HEK293 (cell line): ENCODE measurements at regions not wholly inside any gene's neighbourhood (a gene's known extent, or its start where the extent isn't known, plus 50 kb on each side); places are given as distances from the start of the nearest gene placed in this dataset.

Source experiments
- BCL11B ChIP-seq: fragments of 450-650 bp; formaldehyde crosslinking; IDR thresholded peaks from 2 replicates; pipeline ENCODE4 v1.5.1; 2016; ENCODE audit warnings: low read depth, missing biosample characterization, missing genetic modification characterization
- ZBTB17 ChIP-seq: fragments of 450-650 bp; formaldehyde crosslinking; IDR thresholded peaks from 2 replicates; pipeline ENCODE4 v1.5.1; 2016; ENCODE audit warnings: missing biosample characterization, missing genetic modification characterization
- ZNF184 ChIP-seq: fragments of 450-650 bp; IDR thresholded peaks from 2 replicates; pipeline ENCODE4 v1.5.1; 2018; ENCODE audit warnings: missing biosample characterization, mild to moderate bottlenecking, missing genetic modification characterization
- ZNF677 ChIP-seq: fragments of 450-650 bp; IDR thresholded peaks from 2 replicates; pipeline ENCODE4 v1.5.0; 2018; ENCODE audit warnings: missing biosample characterization, mild to moderate bottlenecking, missing genetic modification characterization, moderate library complexity
- ZNF707 ChIP-seq: fragments of 450-650 bp; formaldehyde crosslinking; IDR thresholded peaks from 2 replicates; pipeline ENCODE4 v1.5.1; 2016; ENCODE audit warnings: missing biosample characterization, missing genetic modification characterization
- TF ChIP-seq, protein P1 (sequence below): fragments of 450-650 bp; formaldehyde crosslinking; IDR thresholded peaks from 2 replicates; pipeline ENCODE4 v1.5.1; 2016; ENCODE audit warnings: missing biosample characterization, missing genetic modification characterization

DNA sequence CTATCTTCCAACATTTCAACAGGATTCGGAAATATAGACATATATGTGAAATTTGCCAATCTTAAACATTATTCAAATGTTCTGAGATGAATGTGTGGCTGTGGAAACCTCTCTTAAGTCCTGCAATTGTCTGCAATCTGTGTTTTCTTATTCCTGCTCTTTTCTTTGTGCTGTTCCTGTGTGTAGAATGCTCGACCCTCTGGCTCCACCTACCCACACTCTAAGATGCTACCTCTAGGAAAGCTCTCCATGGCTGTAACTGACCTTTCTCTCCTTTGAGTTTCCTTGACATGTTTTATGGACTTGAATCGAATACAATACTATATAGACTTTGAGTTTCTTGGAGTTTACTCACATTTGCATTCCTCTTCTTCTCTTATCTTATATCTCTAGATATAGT is 120.6 kb upstream of the ASTN2 start:
- TF ChIP-seq ZNF677 (no peak), ZNF707 (no peak), BCL11B (tag by site-specific recombination) (no peak), ZNF184 (tag by site-specific recombination) (no peak), ZBTB17 (tag by site-specific recombination) (no peak)
- TF ChIP-seq, protein P1, sequence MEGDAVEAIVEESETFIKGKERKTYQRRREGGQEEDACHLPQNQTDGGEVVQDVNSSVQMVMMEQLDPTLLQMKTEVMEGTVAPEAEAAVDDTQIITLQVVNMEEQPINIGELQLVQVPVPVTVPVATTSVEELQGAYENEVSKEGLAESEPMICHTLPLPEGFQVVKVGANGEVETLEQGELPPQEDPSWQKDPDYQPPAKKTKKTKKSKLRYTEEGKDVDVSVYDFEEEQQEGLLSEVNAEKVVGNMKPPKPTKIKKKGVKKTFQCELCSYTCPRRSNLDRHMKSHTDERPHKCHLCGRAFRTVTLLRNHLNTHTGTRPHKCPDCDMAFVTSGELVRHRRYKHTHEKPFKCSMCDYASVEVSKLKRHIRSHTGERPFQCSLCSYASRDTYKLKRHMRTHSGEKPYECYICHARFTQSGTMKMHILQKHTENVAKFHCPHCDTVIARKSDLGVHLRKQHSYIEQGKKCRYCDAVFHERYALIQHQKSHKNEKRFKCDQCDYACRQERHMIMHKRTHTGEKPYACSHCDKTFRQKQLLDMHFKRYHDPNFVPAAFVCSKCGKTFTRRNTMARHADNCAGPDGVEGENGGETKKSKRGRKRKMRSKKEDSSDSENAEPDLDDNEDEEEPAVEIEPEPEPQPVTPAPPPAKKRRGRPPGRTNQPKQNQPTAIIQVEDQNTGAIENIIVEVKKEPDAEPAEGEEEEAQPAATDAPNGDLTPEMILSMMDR (tag by site-specific recombination), result no peak
